NCI-H1048 (cell line): ENCODE measurements at regions not wholly inside any gene's neighbourhood (a gene's known extent, or its start where the extent isn't known, plus 50 kb on each side); places are given as distances from the start of the nearest gene placed in this dataset.

ENCODE experiments used
- DNase-seq: peaks from one replicate; lab custom pipeline; 2025; lab: John Stamatoyannopoulos, UW

DNA sequence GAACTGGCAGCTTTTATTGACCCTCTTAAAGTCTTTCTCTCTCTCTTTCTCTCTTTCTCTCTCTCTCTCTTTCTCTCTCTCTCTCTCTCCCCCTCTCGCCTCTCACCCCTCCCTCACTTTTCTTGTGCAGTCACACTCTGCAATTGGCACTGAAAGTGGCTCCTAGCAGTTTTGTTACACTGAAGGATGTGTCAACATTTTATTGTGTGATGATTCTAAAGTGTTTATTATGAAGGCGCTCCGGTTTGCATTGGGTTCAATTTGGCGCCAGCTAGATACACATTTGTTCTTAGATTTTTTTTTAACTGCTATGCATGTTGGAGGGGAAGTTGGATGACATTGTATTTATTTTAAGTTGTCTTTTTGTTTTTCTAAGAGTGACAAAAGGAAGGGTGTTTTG, 64.0 kb upstream of the CHRM3 start:
- DNase-seq = no peak

DNA sequence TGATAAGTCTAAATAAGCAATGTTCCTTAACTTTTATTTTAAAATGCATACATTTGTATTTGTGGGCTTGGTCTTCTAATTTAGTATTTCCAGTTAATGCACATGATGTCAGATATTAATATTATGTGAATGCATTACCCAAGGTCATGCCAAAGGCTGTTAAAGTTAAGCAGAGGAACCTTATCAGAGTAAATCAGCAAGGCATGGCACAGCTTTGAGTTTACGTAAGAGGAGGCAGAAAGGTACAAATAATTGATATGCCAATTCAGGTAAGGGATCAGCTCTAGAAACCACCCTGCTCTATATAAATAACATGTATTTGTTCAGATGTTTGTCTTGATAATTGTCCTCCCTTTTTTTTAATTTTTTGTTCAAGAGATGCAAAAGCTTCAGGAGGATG, 64.5 kb upstream of the CHRM3 start:
- no peak for DNase-seq

- DNase-seq = no peak
Observed at GRCh38 chr1:239317948-239318347, 68.4 kb upstream of the CHRM3 start.

DNA sequence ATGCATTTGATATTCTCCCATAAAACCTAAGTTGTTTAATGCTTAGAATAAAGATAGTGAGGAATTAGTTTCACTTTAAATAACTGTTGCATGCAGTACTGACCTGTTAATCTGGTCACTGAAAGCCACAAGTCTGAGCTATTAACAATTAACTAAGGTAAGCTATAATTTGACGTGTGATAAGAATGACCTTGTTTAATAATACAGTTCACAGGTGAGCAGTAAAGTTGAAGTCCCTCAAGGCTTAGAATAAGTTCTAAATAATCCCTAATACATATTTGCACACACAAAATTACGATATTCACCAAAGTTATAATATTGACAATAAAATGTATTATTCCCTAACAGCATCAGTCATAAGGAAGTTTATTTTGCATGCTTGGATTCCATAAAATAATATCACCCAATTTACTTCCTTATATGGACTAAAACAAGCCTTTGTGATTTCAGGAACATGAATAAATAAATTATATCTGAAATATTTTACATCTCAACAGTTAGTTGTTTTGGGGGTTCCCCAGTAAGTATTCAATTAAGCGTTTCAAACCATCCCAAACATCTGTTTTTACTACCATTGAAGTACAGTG, 70.6 kb upstream of the CHRM3 start:
- DNase-seq = no peak

GRCh38 chr1:239311331-239311730, 75.0 kb upstream of the CHRM3 start:
- DNase-seq = no peak

DNA sequence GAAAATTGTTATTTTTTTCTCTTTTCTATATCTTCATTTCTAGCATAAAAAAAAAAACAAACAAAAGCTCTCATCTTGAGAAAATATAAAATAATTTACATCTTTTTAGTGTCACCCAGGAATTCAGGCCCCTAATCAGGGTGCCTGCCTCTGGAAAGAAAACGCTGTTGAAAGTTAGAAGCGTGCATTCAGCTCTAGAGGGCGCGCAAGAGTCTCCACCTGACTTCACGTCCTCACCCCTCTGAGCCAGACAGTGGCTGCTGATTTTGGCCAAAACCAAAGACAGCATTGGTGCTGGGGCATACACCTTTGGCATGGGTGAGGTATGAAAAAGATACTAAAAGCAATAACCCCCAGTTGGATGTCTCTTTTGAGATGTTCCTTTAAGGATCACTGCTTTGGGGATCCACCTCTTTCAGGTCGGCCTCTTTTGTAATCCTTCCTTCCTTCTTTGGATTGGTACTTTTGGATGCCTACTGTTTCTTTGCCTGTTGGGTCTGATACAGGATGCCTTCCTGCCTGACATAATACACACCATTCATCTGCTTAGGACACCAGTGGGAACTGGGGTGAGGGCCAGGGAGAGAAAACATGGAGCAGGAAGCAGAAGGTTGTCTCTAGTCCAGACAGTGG, 77.6 kb upstream of the CHRM3 start:
- DNase-seq = no peak

GRCh38 chr1:239307886-239308285, 78.5 kb upstream of the CHRM3 start:
- no peak for DNase-seq

GRCh38 chr1:239306426-239306825, 79.9 kb upstream of the CHRM3 start:
- DNase-seq = no peak

DNA sequence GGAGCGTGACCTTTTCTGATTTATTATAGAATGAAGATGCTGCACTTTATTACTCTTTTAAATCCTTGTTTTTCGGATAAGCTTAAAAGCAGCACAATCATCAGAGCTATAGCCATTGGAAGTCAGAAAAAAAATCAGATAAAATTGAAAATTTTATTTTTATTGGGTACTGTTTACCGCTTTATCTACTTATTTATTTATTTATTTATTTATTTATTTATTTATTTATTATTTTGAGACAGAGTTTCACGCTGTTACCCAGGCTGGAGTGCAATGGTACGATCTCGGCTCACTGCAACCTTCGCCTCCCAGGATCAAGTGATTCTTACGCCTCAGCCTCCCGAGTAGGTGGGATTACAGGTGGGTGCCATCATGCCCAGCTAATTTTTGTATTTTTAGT, 83.1 kb upstream of the CHRM3 start:
- no peak for DNase-seq

- no peak for DNase-seq
Observed at GRCh38 chr1:239302696-239303095, 83.7 kb upstream of the CHRM3 start.

GRCh38 chr1:239301251-239301650, 85.1 kb upstream of the CHRM3 start:
- DNase-seq = no peak

- no peak for DNase-seq
Observed at GRCh38 chr1:239297910-239298309, 88.5 kb upstream of the CHRM3 start.

- no peak for DNase-seq
Observed at GRCh38 chr1:239293350-239294110, 92.8 kb upstream of the CHRM3 start.

GRCh38 chr1:239288820-239289554, 97.4 kb upstream of the CHRM3 start:
- no peak for DNase-seq

DNA sequence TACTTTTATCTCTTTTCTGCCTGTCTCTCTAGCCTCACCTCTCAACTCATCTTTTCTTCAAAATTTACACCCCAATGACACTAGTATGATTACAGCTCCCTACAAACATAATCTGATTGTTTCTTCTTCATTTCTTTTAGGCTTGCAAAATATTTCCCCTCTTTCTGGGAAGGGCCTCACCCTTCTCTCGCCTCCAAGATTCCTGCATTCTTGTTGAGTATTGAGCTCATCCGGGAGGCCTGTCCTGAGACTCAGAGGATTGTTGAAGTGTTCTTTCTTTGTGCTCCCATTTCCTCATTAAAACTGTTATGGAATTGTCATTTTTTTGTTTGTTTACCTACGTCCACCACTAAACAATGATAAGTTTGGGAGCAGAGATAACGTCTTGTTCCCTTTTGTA, 99.1 kb upstream of the CHRM3 start:
- no peak for DNase-seq

DNA sequence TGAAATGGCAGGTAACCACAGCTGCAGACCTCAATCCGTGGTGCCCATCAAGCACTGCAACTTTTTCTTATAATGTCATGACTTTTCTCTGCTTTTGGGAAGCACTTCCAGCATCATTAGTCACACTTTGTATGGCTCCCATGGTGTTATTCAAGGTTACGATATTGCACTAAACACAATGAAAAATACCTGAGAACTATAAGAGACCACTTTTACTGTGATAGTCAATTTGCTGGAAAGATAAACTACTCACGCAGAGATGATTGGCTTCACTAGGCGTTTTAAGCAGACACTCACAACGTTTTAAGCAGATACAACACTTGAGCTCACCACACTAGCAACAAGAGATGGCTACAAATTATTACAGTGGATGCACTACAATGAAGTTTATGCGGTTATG, 103.2 kb upstream of the CHRM3 start:
- DNase-seq = no peak

DNA sequence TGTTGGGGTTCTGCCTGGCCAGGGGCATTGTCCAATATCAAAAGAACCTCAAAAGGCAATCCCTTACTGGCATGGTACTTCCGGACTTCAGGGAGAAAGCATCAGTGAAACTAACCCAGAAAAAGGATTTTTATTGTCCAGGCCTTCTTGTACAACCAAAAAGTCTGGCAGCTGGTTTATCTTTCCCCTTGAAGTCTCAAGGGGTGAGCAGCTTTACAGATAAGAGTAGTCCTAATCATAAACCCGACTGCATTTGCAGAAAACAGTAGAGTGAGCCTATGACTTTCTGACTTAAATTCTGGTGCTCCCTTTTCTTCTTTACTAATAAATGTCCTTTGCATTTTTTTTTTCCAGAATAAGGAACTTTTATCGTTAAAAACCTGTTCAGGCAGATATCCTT, 104.0 kb upstream of the CHRM3 start:
- no peak for DNase-seq

- DNase-seq = no peak
Observed at GRCh38 chr1:239276051-239276450, 110.3 kb upstream of the CHRM3 start.

DNA sequence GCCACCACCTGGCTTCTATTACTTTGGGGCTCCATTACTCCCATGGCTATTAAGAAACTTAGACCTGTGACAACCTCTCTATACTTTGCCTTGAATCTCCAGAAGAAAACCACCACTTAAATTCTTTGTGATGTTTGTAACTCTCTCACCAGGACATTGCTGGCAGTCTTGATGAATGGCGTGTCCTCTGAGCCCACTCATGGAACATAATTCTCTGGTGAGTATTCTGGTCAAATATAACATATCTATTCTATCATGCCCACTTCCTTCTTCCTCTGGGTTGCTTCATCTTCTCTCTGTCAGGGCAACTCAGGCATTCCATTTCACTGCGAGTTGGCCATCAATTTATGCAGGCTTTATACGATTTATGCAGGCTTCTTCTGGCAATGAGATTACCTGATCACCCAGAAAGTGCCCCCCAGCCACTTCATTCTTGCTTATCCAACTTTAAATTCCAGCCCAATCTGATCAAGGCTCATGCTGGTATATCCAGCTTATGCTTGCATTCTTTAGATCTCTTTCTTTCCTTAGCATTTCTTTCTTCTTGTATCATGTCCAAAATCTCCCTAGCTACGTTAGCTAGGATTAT, 112.0 kb upstream of the CHRM3 start:
- DNase-seq = no peak

GRCh38 chr1:239270509-239270908, 115.9 kb upstream of the CHRM3 start:
- DNase-seq = no peak

- no peak for DNase-seq
Observed at GRCh38 chr1:239269706-239270105, 116.7 kb upstream of the CHRM3 start.

GRCh38 chr1:239268941-239269340, 117.4 kb upstream of the CHRM3 start:
- DNase-seq = no peak
